Glomerular visceral epithelial cell (primary cell): ENCODE measurements at regions not wholly inside any gene's neighbourhood (a gene's known extent, or its start where the extent isn't known, plus 50 kb on each side); places are given as distances from the start of the nearest gene placed in this dataset.
"Not testable (repeated sequence)": the region's sequence is repeated elsewhere in the genome, so short reads cannot be mapped to it uniquely, and the experiment has no call there.

ENCODE experiments used
- DNase-seq: peaks from one replicate; pipeline ENCODE4 v3.0.0-alpha.2; 2016; ENCODE audit errors: extremely low spot score

DNA sequence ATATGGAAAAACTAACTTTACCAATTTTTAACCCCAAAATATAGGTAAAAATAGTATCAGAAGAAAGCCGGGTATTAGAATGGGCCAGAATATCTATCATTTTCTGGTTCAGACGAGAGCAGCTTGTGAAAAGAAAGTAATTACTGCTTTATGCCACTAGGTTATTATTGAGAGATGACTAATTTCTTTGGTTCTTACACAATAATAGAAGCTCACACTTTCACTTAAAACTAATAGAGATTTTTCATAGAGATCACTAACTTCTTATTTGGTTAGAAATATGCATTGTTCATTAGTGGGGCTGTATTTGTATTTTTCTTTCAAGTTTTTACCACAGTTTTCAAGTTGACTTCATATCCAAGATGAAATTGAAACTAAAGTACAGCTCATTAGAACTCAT, 1241.2 kb upstream of the FLRT2 start:
- DNase-seq, result no peak

- no peak for DNase-seq
Measured at GRCh38 chr14:84298663-84299195, 1231.2 kb upstream of the FLRT2 start.

DNA sequence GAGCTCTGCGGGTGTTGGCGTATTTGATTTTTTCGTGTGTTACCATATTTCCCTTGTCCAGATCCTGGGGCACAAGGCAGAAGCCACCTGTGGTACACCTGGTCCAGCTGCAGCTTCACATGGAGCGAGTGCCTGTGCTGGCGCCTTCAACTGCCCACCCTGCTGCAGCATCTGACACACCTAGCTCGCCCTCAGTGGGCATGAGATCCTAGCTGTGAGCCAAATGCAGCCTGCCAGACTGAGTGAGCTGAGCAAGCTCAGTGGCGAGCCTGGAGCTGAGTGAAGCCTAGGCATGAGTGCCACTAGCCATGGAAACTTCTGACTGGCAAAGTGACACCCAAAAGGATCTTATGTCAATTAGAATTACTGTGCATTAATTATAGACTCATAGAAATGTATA, 1226.8 kb upstream of the FLRT2 start:
- no peak for DNase-seq

DNA sequence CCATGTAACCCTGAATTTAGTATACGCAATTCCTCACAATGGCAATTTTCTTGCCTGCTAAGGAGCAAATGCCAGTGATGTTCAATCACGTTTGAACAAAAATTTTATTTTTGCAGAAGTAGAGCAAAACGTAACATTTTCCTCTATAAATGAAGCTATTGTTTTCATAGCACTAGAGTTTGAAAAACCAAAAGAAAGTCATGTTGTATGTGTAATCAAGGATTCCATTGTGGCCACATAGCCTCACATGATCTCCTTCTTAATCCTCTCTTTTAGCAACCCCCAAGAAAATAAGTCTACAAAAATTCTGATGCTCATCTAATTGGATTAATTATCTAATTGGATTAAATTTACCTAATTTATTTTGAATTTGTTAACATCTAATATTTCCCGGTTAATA, 1217.4 kb upstream of the FLRT2 start:
- no peak for DNase-seq

- no peak for DNase-seq
Measured at GRCh38 chr14:84323450-84323849, 1206.5 kb upstream of the FLRT2 start.

- DNase-seq, result no peak
Measured at GRCh38 chr14:84323978-84324377, 1206.0 kb upstream of the FLRT2 start.

DNA sequence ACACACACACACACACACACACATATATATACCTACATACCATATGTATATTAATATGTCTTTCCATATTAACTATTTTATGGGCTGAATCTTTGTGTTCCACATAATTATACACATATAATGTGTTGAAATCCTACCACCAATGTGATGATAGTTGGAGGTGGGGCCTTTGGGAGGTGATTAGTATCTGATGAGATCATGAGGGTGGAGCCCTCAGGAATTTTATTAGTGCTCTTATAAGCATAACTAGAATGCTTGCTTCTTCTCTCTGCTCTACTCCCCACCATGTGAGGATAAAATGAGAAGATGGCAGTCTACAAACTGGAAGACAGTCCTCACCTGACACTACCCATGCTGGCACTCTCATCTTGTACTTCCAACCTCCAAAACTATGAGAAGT, 1193.5 kb upstream of the FLRT2 start:
- DNase-seq, result no peak

GRCh38 chr14:84340938-84341337, 1189.0 kb upstream of the FLRT2 start:
- DNase-seq, result peak; percentile 18

- DNase-seq, result not testable (repeated sequence)
Measured at GRCh38 chr14:84341867-84342266, 1188.1 kb upstream of the FLRT2 start.

- no peak for DNase-seq
Measured at GRCh38 chr14:84343656-84344055, 1186.3 kb upstream of the FLRT2 start.

GRCh38 chr14:84351646-84352045, 1178.3 kb upstream of the FLRT2 start:
- DNase-seq, result no peak

DNA sequence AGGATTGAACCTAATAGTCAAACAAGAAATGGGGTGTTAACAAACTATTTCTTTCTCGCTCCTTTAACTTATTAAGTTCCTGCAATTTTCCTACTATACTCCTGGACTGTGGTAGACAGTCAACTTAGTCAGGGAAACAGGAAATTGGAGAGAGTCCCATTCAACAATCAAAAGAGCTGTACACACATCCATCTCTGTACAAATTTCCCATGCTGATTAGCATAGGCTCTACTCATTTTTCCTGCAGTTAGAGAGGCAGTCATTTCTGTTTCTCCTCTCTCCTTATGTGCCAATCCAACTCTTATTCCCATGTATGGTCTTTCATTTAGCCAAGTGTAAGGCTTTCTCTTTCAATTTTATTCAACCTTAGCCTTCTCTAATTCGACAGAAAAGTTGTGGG, 1168.5 kb upstream of the FLRT2 start:
- no peak for DNase-seq

DNA sequence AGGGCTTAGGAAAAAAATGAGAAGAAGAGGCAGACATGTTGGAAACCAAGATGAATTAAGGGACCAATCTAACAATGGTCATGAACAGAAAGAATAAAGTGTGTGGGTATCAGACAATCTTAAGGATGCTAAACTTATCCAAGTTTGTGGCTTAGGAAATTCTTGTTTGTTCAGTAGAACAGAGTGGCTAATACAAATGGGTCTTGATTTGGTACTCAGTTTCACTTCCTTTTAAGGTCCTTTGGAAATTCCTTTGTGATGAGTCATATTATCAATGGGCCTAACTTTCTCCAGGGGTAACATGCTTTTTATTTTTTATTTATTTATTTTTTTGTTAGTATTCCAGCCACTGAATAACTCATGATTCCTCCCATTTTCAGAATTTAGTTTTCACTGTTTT, 1154.7 kb upstream of the FLRT2 start:
- DNase-seq, result peak; percentile 14

DNA sequence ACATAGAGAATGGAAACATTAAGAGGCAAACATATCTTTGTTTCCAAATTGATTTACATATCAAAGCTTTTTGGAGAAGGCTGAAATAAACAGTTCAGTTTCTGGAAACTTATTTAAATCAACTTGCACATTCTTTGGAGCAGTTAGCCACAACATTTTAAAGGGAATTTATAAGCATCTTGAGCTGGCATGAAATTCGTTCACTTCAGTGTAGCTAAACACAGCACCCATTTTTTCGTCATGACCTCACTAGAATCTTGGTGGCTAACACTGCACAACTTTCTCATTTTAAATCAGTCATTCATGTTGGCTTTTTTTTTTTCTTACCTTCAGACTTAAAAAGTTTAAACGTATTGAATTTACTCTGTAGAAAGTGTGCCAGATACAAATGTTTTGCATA, 1139.9 kb upstream of the FLRT2 start:
- no peak for DNase-seq

DNA sequence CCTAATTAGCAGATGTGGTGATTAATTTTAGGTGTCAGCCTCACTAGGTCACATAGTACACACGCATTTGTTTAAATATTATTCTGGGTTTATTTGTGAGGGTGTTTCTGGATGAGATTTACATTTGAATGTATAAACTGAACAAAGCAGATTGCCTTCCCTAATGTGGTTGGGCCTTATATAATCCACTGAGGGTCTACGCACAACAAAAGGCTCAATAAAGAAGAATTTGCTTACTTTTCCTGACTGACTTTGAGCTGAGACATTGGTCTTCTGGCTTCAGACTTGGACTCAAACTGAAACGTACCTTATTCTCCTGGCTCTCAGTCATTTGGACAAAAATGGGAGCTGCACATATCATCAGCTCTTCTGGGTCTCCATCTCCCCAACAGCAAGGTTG, 1132.3 kb upstream of the FLRT2 start:
- no peak for DNase-seq

- no peak for DNase-seq
Measured at GRCh38 chr14:84399296-84399910, 1130.5 kb upstream of the FLRT2 start.

- DNase-seq, result no peak
Measured at GRCh38 chr14:84401631-84402030, 1128.3 kb upstream of the FLRT2 start.

- peak; percentile 44 for DNase-seq
Measured at GRCh38 chr14:84403585-84403984, 1126.4 kb upstream of the FLRT2 start.

GRCh38 chr14:84404246-84404645, 1125.7 kb upstream of the FLRT2 start:
- DNase-seq, result no peak

DNA sequence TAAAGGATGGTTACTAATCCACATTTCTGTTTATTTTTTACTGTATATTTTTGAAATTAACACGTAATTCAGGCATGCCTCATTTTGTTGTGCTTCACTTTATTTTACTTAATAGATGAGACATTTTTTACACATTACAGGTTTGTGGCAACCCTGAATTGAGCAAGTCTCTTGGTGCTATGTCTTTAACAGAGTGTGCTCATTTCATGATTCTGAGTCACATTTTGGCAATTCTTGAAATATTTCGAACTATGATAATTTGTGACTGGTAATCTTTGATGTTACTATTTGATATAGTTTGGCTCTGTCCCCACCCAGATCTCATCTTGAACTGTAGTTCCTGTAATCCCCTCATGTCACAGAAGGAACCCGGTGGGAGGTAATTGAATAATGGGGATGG, 1120.5 kb upstream of the FLRT2 start:
- DNase-seq, result no peak

DNA sequence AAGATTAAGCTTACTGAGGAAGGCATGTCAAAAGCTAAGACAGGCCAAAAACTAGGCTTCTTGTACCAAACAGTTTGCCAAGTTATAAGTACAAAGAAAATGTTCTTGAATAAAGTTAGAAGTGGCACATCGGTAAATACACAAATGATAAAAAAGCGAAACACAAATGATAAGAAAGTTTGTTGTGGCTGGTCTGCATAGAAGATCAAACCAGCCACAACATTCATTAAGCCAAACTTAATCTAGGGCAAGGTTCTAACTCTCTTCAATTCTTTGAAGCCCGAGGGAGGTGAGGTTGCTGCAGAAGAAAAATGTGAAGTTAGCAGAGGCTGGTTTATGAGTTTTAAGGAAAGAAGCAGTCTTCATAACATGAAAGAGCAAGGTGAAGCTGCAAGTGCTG, 1119.6 kb upstream of the FLRT2 start:
- no peak for DNase-seq

DNA sequence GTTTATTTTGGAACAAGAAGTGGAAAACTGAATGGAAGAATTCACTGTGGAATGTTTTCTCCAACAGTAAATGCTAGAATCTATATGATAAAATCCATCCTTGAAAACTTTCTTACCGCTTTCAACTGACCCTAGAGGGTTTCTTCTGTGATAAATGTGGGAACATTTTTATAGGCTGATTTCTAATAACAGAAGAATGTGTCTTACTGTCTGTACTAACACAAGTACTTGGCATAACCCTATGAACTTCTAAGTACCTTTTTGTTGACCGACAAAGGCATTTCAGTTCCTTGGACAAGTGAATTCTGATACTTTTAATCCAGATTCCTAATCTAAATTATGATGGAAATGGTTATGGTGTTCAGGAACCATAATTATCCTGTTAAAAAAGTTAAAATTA, 1109.7 kb upstream of the FLRT2 start:
- DNase-seq, result no peak

DNA sequence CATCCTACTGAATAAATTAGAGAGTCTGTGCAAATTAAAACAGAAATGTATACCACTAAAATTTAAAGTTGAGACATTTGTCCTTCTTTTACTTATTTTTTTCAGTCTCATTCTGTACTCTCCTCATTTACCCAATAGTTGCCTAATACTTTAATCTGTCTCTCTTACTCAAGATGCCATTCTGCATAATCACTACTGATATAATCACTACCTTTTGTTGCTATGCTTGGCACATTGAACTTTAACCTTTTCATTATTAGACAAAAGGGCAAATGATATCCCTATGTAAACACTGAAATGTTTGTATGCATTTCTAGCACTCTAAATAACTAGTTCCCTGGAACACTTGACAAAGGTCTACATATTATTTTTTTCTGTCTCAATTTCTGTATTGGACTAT, 1108.3 kb upstream of the FLRT2 start:
- DNase-seq, result no peak

DNA sequence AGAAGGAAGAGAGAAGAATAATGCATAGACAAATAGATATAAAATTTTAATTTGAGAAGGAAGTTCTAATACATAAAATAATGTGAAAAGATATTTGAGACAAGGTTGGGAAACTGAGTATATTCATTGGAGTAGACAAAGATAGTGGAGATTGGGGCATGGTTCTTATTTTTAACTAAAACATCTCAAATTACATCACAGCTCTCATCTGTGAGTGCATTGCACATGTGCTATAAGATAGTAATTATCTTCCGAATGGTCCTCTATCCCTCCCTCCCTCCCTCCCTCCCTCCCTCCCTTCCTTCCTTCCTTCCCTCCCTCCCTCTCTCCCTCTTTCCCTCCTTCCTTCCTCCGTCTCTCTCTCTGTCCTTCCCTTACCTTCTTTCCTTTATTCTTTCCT, 1104.0 kb upstream of the FLRT2 start:
- DNase-seq, result no peak
